ENCODE measurements at regions not wholly inside any gene's neighbourhood (a gene's known extent, or its start where the extent isn't known, plus 50 kb on each side); places are given as distances from the start of the nearest gene placed in this dataset.

DNA sequence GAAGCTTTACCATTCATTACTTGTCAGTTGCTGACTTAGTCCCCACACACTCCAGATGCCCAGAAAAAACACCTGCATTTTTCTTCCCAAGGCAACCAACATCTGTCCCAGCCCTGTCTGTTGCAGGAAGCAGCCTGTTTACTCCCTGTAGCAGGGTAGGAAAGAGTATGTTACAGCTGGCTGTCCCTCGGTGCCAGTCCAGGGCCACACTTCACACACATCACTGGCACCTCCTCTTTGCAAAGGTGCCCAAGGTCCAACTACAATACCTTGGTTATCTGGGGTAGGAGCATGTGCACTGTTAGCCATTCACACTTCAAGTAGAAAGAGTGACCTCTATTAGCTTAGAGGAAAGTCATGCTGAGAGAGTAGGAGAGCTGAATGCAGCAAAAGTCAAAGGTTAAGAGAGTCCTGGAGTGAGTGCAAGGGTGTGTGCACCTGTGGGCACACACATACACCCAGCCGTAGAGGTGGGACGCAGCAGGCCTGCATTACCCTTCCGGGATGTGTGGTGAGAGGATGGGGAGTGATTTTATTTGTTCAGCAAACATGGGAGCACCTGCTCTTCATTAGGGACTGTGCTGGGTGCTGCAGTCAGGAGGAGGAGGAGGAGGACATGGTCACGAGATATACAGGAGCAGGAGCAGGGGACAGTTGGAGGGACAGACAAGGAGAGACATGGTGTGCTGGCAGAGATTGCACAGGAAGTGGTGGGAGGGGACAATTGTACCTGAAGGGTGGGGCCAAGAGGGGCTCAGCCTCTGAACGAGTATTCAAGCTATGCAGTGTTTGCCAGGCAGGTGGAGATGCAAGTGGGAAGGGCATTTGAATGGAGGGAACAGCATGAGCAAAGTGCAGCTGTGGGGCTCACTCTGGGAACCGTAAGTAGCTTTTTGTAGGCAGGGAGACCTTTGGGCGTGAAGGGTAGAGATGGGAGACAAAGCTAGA, 69.8 kb downstream of the TSN start:
- H2BK5ac ChIP-seq (ENCODE audit: low read length) = no peak overlapping the region

DNA sequence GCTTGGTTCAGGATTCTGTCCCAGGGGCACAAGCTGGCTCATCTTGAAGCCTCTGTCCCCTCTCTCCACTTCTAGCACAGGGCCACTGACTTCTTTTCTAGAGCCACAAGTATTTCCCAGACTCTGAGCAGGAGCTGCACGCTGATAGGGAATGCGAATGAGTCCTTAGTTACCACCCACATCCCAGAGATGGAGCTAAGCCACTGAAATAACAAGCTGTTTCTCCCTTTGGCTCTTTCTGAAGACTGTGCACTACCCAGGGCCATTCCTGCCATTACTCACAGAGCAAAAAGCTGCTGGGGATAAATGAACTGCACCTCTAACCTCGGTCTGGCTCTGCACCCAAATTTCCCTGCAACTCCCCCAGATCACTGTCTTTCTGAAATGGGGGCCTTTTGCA, 70.6 kb downstream of the TSN start:
- peaks cover 0 to 2% (median 0%) of the 10 kb centered on the region in 3 experiments for H3K27me3 ChIP-seq (ENCODE audit: control insufficient read depth in 3 of 3, insufficient read depth in 3 of 3, low read depth in 1 of 3, low read length in 3 of 3)
- peaks cover 0 to 3% of the 10 kb centered on the region in 2 donors for H3K36me3 ChIP-seq (replicated peaks in 1 of 2; ENCODE audit: control insufficient read depth in 2 of 2, insufficient read depth in 2 of 2, low read length in 2 of 2)
- H3K27ac ChIP-seq (replicated peaks; ENCODE audit: low read length) = no peak overlapping the region
- H2BK15ac ChIP-seq (ENCODE audit: low read length) = no peak overlapping the region
- H3K4ac ChIP-seq (ENCODE audit: low read length) = no peak overlapping the region
- no peaks in the 10 kb centered on the region for H3K79me1 ChIP-seq (ENCODE audit: low read depth, low read length)
- no peak overlapping the region for H4K8ac ChIP-seq (ENCODE audit: low read depth, low read length)
- WGBS, 2 donors (ENCODE audit: extremely low coverage in 2 of 2, insufficient read length in 2 of 2, insufficient replicate concordance in 1 of 2) = no CpG with 5 or more reads among the region's 3 CpGs
- H3K4me1 ChIP-seq (ENCODE audit: control insufficient read depth in 2 of 2, insufficient read depth in 1 of 2, low read depth in 1 of 2, low read length in 2 of 2) = no peaks in the 10 kb centered on the region
- no peak overlapping the region for H3K23ac ChIP-seq (ENCODE audit: low read depth, low read length, poor library complexity)
- no peak overlapping the region for H2BK120ac ChIP-seq (ENCODE audit: low read depth, low read length)
- H4K91ac ChIP-seq (ENCODE audit: low read depth, low read length, poor library complexity) = no peak overlapping the region
- no peak overlapping the region for H2BK12ac ChIP-seq (ENCODE audit: low read length)
- no peak overlapping the region for H3K18ac ChIP-seq (ENCODE audit: low read length)
- peaks cover 0 to 4% of the 10 kb centered on the region in 2 donors for H3K9me3 ChIP-seq (replicated peaks in 1 of 2; ENCODE audit: control insufficient read depth in 2 of 2, insufficient read depth in 1 of 2, low read depth in 1 of 2, low read length in 2 of 2)
- no peak overlapping the region for H3K4me3 ChIP-seq (ENCODE audit: low read length in 2 of 2)
- no peak overlapping the region for H3K4me2 ChIP-seq (ENCODE audit: insufficient read depth, low read length, poor library complexity, severe bottlenecking)
- no peak overlapping the region for H2AFZ ChIP-seq (ENCODE audit: low read length)
- H3K14ac ChIP-seq (ENCODE audit: low read length) = no peak overlapping the region
- no peak overlapping the region for H2AK5ac ChIP-seq (ENCODE audit: low read depth, low read length)
- no peak for DNase-seq (ENCODE audit: low spot score)
- H2BK5ac ChIP-seq (ENCODE audit: low read length) = no peak overlapping the region
- H3K9ac ChIP-seq (ENCODE audit: low read depth, low read length, poor library complexity) = no peak overlapping the region

More for the DNA sequence above, 69.8 kb downstream of the TSN start:
- WGBS, 2 donors (ENCODE audit: extremely low coverage in 2 of 2, insufficient read length in 2 of 2, insufficient replicate concordance in 1 of 2) = no CpG with 5 or more reads among the region's 8 CpGs
- Histone ChIP-seq H3K9me3 (replicated peaks in 1 of 2; ENCODE audit: control insufficient read depth in 2 of 2, insufficient read depth in 1 of 2, low read depth in 1 of 2, low read length in 2 of 2) (peaks cover 0 to 4% of the 10 kb centered on the region in 2 donors), H3K18ac (ENCODE audit: low read length) (no peak overlapping the region), H3K27ac (replicated peaks; ENCODE audit: low read length) (no peak overlapping the region), H2BK15ac (ENCODE audit: low read length) (no peak overlapping the region), H3K36me3 (replicated peaks in 1 of 2; ENCODE audit: control insufficient read depth in 2 of 2, insufficient read depth in 2 of 2, low read length in 2 of 2) (peaks cover 0 to 3% of the 10 kb centered on the region in 2 donors), H2AFZ (ENCODE audit: low read length) (no peak overlapping the region), H3K79me1 (ENCODE audit: low read depth, low read length) (no peaks in the 10 kb centered on the region), H3K23ac (ENCODE audit: low read depth, low read length, poor library complexity) (no peak overlapping the region), H2AK5ac (ENCODE audit: low read depth, low read length) (no peak overlapping the region), H2BK120ac (ENCODE audit: low read depth, low read length) (no peak overlapping the region), H4K8ac (ENCODE audit: low read depth, low read length) (no peak overlapping the region), H4K91ac (ENCODE audit: low read depth, low read length, poor library complexity) (no peak overlapping the region), H3K14ac (ENCODE audit: low read length) (no peak overlapping the region), H3K9ac (ENCODE audit: low read depth, low read length, poor library complexity) (no peak overlapping the region), H3K4me1 (ENCODE audit: control insufficient read depth in 2 of 2, insufficient read depth in 1 of 2, low read depth in 1 of 2, low read length in 2 of 2) (no peaks in the 10 kb centered on the region), H3K4ac (ENCODE audit: low read length) (no peak overlapping the region), H3K4me3 (ENCODE audit: low read length in 2 of 2) (no peak overlapping the region), H3K27me3 (ENCODE audit: control insufficient read depth in 3 of 3, insufficient read depth in 3 of 3, low read depth in 1 of 3, low read length in 3 of 3) (peaks cover 0 to 2% (median 0%) of the 10 kb centered on the region in 3 experiments), H3K4me2 (ENCODE audit: insufficient read depth, low read length, poor library complexity, severe bottlenecking) (no peak overlapping the region), H2BK12ac (ENCODE audit: low read length) (no peak overlapping the region)
- no peak for DNase-seq (ENCODE audit: low spot score)

DNA sequence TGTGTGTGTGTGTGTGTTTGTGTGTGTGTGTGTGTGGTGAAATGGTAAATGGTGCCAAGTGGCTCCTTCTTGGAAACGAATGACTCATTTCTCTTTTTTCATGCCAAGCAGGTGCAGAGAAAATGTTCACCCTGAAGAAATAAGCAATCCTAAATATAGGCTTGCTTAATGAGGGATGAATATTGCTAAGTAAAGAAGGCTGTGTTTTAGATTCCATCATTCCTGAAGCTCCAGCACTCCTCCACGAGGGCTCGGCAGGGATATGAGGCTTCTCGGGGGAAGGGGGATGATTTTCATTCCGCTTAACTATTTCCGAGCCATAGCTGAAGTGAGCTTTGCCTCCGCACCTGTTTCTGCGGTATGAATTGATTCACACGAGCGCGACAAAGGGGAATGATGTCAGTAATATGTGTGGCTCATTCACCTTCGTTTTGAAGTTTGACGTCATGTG, 72.9 kb downstream of the TSN start:
- Histone ChIP-seq H3K4ac (ENCODE audit: low read length) (no peak overlapping the region), H2BK5ac (ENCODE audit: low read length) (no peak overlapping the region), H3K4me1 (ENCODE audit: control insufficient read depth in 2 of 2, insufficient read depth in 1 of 2, low read depth in 1 of 2, low read length in 2 of 2) (peaks cover 0 to 12% of the 10 kb centered on the region in 2 donors), H4K91ac (ENCODE audit: low read depth, low read length, poor library complexity) (no peak overlapping the region), H3K79me1 (ENCODE audit: low read depth, low read length) (no peaks in the 10 kb centered on the region), H3K4me3 (ENCODE audit: low read length in 2 of 2) (no peak overlapping the region), H3K9me3 (replicated peaks in 1 of 2; ENCODE audit: control insufficient read depth in 2 of 2, insufficient read depth in 1 of 2, low read depth in 1 of 2, low read length in 2 of 2) (peaks cover 0 to 1% of the 10 kb centered on the region in 2 donors), H2AFZ (ENCODE audit: low read length) (no peak overlapping the region), H3K14ac (ENCODE audit: low read length) (no peak overlapping the region), H3K9ac (ENCODE audit: low read depth, low read length, poor library complexity) (no peak overlapping the region), H2BK120ac (ENCODE audit: low read depth, low read length) (no peak overlapping the region), H3K36me3 (replicated peaks in 1 of 2; ENCODE audit: control insufficient read depth in 2 of 2, insufficient read depth in 2 of 2, low read length in 2 of 2) (no peaks in the 10 kb centered on the region), H4K8ac (ENCODE audit: low read depth, low read length) (no peak overlapping the region), H3K27me3 (ENCODE audit: control insufficient read depth in 3 of 3, insufficient read depth in 3 of 3, low read depth in 1 of 3, low read length in 3 of 3) (peaks cover 0 to 2% (median 0%) of the 10 kb centered on the region in 3 experiments), H3K23ac (ENCODE audit: low read depth, low read length, poor library complexity) (no peak overlapping the region), H2BK12ac (ENCODE audit: low read length) (no peak overlapping the region), H3K27ac (replicated peaks; ENCODE audit: low read length) (no peak overlapping the region), H2AK5ac (ENCODE audit: low read depth, low read length) (no peak overlapping the region), H3K18ac (ENCODE audit: low read length) (no peak overlapping the region), H3K4me2 (ENCODE audit: insufficient read depth, low read length, poor library complexity, severe bottlenecking) (no peak overlapping the region), H2BK15ac (ENCODE audit: low read length) (no peak overlapping the region)
- DNase-seq (ENCODE audit: low spot score) = no peak
- WGBS, 2 donors (ENCODE audit: extremely low coverage in 2 of 2, insufficient read length in 2 of 2, insufficient replicate concordance in 1 of 2) = no CpG with 5 or more reads among the region's 13 CpGs

DNA sequence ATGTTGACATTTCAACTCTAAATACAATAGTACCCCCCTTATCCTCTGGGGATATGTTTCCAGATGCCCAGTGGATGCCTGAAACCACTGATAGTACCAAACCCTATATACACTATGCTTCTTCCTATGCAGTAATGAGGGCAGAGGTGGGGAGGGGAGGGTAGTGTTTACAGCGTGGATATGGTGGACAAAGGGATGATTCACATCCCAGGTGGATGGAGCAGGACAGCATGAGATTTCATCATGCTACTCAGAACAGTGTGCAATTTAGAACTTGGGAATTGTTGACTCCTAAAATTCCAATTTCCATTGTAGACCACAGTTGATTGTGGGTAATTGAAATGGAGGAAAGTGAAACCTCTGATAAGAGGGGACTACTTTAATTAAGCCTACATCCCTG, 75.4 kb downstream of the TSN start:
- Histone ChIP-seq H2AK5ac (ENCODE audit: low read depth, low read length) (no peak overlapping the region), H3K36me3 (replicated peaks in 1 of 2; ENCODE audit: control insufficient read depth in 2 of 2, insufficient read depth in 2 of 2, low read length in 2 of 2) (no peaks in the 10 kb centered on the region), H3K9ac (ENCODE audit: low read depth, low read length, poor library complexity) (no peak overlapping the region), H3K4ac (ENCODE audit: low read length) (no peak overlapping the region), H3K27me3 (ENCODE audit: control insufficient read depth in 3 of 3, insufficient read depth in 3 of 3, low read depth in 1 of 3, low read length in 3 of 3) (peaks cover 0 to 2% (median 0%) of the 10 kb centered on the region in 3 experiments), H2AFZ (ENCODE audit: low read length) (no peak overlapping the region), H3K4me2 (ENCODE audit: insufficient read depth, low read length, poor library complexity, severe bottlenecking) (no peak overlapping the region), H3K4me3 (ENCODE audit: low read length in 2 of 2) (no peak overlapping the region), H3K23ac (ENCODE audit: low read depth, low read length, poor library complexity) (no peak overlapping the region), H3K14ac (ENCODE audit: low read length) (no peak overlapping the region), H3K27ac (replicated peaks; ENCODE audit: low read length) (no peak overlapping the region), H3K79me1 (ENCODE audit: low read depth, low read length) (no peaks in the 10 kb centered on the region), H4K91ac (ENCODE audit: low read depth, low read length, poor library complexity) (no peak overlapping the region), H2BK5ac (ENCODE audit: low read length) (no peak overlapping the region), H3K4me1 (ENCODE audit: control insufficient read depth in 2 of 2, insufficient read depth in 1 of 2, low read depth in 1 of 2, low read length in 2 of 2) (peaks cover 0 to 14% of the 10 kb centered on the region in 2 donors), H4K8ac (ENCODE audit: low read depth, low read length) (no peak overlapping the region), H2BK120ac (ENCODE audit: low read depth, low read length) (no peak overlapping the region), H3K9me3 (replicated peaks in 1 of 2; ENCODE audit: control insufficient read depth in 2 of 2, insufficient read depth in 1 of 2, low read depth in 1 of 2, low read length in 2 of 2) (peaks cover 0 to 1% of the 10 kb centered on the region in 2 donors), H2BK15ac (ENCODE audit: low read length) (no peak overlapping the region), H2BK12ac (ENCODE audit: low read length) (no peak overlapping the region), H3K18ac (ENCODE audit: low read length) (no peak overlapping the region)
- no peak for DNase-seq (ENCODE audit: low spot score)
- WGBS, 2 donors (ENCODE audit: extremely low coverage in 2 of 2, insufficient read length in 2 of 2, insufficient replicate concordance in 1 of 2) = no CpG with 5 or more reads among the region's 1 CpG

Data from neuronal stem cell (in vitro differentiated cells).